Endodermal cell (in vitro differentiated cells): ENCODE measurements at regions not wholly inside any gene's neighbourhood (a gene's known extent, or its start where the extent isn't known, plus 50 kb on each side); places are given as distances from the start of the nearest gene placed in this dataset.

Source experiments
- DNase-seq: peaks from one replicate; pipeline ENCODE4 v3.0.0-alpha.2; 2017
- H3K27ac ChIP-seq: 2 replicates; pipeline ENCODE4 v1.5.1; 2013; ENCODE audit warnings: mild to moderate bottlenecking, low read depth, low read length, moderate library complexity
- H3K27me3 ChIP-seq: 2 replicates; pipeline ENCODE4 v1.6.1; 2013; ENCODE audit warnings: mild to moderate bottlenecking, low read length, moderate library complexity; ENCODE audit not compliant: insufficient read depth, control insufficient read depth, poor library complexity, severe bottlenecking
- H3K36me3 ChIP-seq: 2 replicates; pipeline ENCODE4 v1.7.0; 2013; ENCODE audit warnings: mild to moderate bottlenecking, low read length, moderate library complexity; ENCODE audit not compliant: control insufficient read depth, insufficient read depth
- H3K4me1 ChIP-seq: one replicate; pipeline ENCODE4 v1.7.0; 2013; ENCODE audit warnings: low read length; ENCODE audit not compliant: control insufficient read depth, insufficient read depth
- H3K4me3 ChIP-seq: 2 replicates; pipeline ENCODE4 v1.5.1; 2013; ENCODE audit warnings: mild to moderate bottlenecking, low read length, moderate library complexity
- H3K9ac ChIP-seq: 2 replicates; pipeline ENCODE4 v1.6.1; 2013; ENCODE audit warnings: mild to moderate bottlenecking, low read length, moderate library complexity; ENCODE audit not compliant: poor library complexity, severe bottlenecking; ENCODE audit errors: extremely low read depth
- H3K9me3 ChIP-seq: 2 replicates; pipeline ENCODE4 v1.6.1; 2013; ENCODE audit warnings: mild to moderate bottlenecking, low read length, moderate library complexity; ENCODE audit not compliant: control insufficient read depth
- H3K27ac Mint-ChIP-seq: 2 replicates; pipeline ENCODE4 v1.8.0; 2020; ENCODE audit warnings: mixed read lengths
- H3K27me3 Mint-ChIP-seq: 2 replicates; pipeline ENCODE4 v1.8.0; 2021; ENCODE audit warnings: mild to moderate bottlenecking, mixed read lengths; ENCODE audit not compliant: insufficient read depth
- H3K36me3 Mint-ChIP-seq: 2 replicates; pipeline ENCODE4 v1.8.0; 2020; ENCODE audit warnings: low read depth, mixed read lengths
- H3K4me1 Mint-ChIP-seq: 2 replicates; pipeline ENCODE4 v1.8.0; 2020; ENCODE audit warnings: mixed read lengths
- H3K4me3 Mint-ChIP-seq: 2 replicates; pipeline ENCODE4 v1.8.0; 2020; ENCODE audit warnings: mild to moderate bottlenecking, moderate library complexity, mixed read lengths
- H3K9me3 Mint-ChIP-seq: 2 replicates; pipeline ENCODE4 v1.8.0; 2020; ENCODE audit warnings: mild to moderate bottlenecking, mixed read lengths
- CTCF ChIP-seq: fragments of 200-600 bp; sonication (generic); conservative IDR thresholded peaks from 2 replicates; pipeline ENCODE4 v1.5.0; 2021; ENCODE audit warnings: antibody characterized with exemption, mild to moderate bottlenecking
- WGBS, 2 experiments: methylation state at CpG; one replicate each; pipeline versions ENCODE4 v1.1.5 to v1.1.7; 2013; ENCODE audit warnings: missing lambda C conversion rate in 2 of 2, mixed read lengths in 1 of 2; ENCODE audit not compliant: insufficient coverage in 1 of 2, insufficient read length in 1 of 2; 5-methylcytosine and 5-hydroxymethylcytosine counted together

- Histone ChIP-seq H3K4me1 (peaks cover 4% of the 10 kb centered on the region), H3K27me3 (no peaks in the 10 kb centered on the region), H3K27ac (no peak overlapping the region), H3K9me3 (peaks cover 21% of the 10 kb centered on the region), H3K36me3 (peaks cover 53% of the 10 kb centered on the region), H3K4me3 (no peak overlapping the region), H3K9ac (no peak overlapping the region)
- WGBS, 2 experiments = 95 to 100% methylated on average over 1 to 3 of the region's 3 CpGs
- Mint-ChIP-seq H3K9me3 (peaks cover 25% of the 10 kb centered on the region), H3K27me3 (no peaks in the 10 kb centered on the region), H3K4me3 (no peak overlapping the region), H3K36me3 (peaks cover 55% of the 10 kb centered on the region), H3K27ac (no peak overlapping the region), H3K4me1 (peaks cover 16% of the 10 kb centered on the region)
- no peak for TF ChIP-seq CTCF
- DNase-seq = no peak
Observed at GRCh38 chr6:144471986-144472385, 186.9 kb downstream of the UTRN start.

- 96 to 100% methylated on average over 1 of the region's 1 CpG for WGBS, 2 experiments
- Mint-ChIP-seq H3K27ac (no peak overlapping the region), H3K36me3 (peaks cover 46% of the 10 kb centered on the region), H3K4me1 (no peaks in the 10 kb centered on the region), H3K9me3 (peaks cover 19% of the 10 kb centered on the region), H3K4me3 (no peak overlapping the region), H3K27me3 (no peaks in the 10 kb centered on the region)
- DNase-seq = no peak
- peaks cover 51% of the 10 kb centered on the region for H3K36me3 ChIP-seq
- H3K27ac ChIP-seq = no peak overlapping the region
- no peak overlapping the region for H3K4me3 ChIP-seq
- H3K27me3 ChIP-seq = no peaks in the 10 kb centered on the region
- H3K9ac ChIP-seq = no peak overlapping the region
- H3K4me1 ChIP-seq = no peaks in the 10 kb centered on the region
- no peak for TF ChIP-seq CTCF
- H3K9me3 ChIP-seq = peaks cover 11% of the 10 kb centered on the region
Observed at GRCh38 chr6:144474290-144474689, 189.2 kb downstream of the UTRN start.

GRCh38 chr6:144474904-144475303 lies 189.8 kb downstream of the UTRN start:
- H3K9me3 Mint-ChIP-seq = peaks cover 15% of the 10 kb centered on the region
- Histone ChIP-seq H3K27me3 (no peaks in the 10 kb centered on the region), H3K4me1 (no peaks in the 10 kb centered on the region), H3K9me3 (peaks cover 9% of the 10 kb centered on the region), H3K36me3 (peaks cover 55% of the 10 kb centered on the region), H3K4me3 (no peak overlapping the region), H3K27ac (no peak overlapping the region), H3K9ac (no peak overlapping the region)
- H3K4me1 Mint-ChIP-seq = no peaks in the 10 kb centered on the region
- no peak for TF ChIP-seq CTCF
- no peaks in the 10 kb centered on the region for H3K27me3 Mint-ChIP-seq
- no peak overlapping the region for H3K4me3 Mint-ChIP-seq
- no peak for DNase-seq
- H3K36me3 Mint-ChIP-seq = peaks cover 45% of the 10 kb centered on the region
- H3K27ac Mint-ChIP-seq = no peak overlapping the region
